ENCODE measurements at regions not wholly inside any gene's neighbourhood (a gene's known extent, or its start where the extent isn't known, plus 50 kb on each side); places are given as distances from the start of the nearest gene placed in this dataset.

- TF ChIP-seq CTCF (IDR thresholded peaks at IDR 0.05; ENCODE audit: poor library complexity) (no peak), EZH2 (IDR thresholded peaks at IDR 0.05; ENCODE audit: borderline replicate concordance) (no peak), EZH2phosphoT487 (IDR thresholded peaks at IDR 0.05; ENCODE audit: low read depth, severe bottlenecking, unreplicated experiment) (no peak)
Measured at GRCh38 chr1:65626003-65626402, 166.7 kb upstream of the PDE4B start.

All from hepatocyte (in vitro differentiated cells).